Left ventricle myocardium inferior (tissue), 1 donor: ENCODE measurements at regions not wholly inside any gene's neighbourhood (a gene's known extent, or its start where the extent isn't known, plus 50 kb on each side); places are given as distances from the start of the nearest gene placed in this dataset.

ENCODE experiments used
- DNase-seq: peaks from one replicate; pipeline ENCODE4 v3.0.0-alpha.2; 2020
- H3K27ac ChIP-seq: fragments of 200-600 bp; replicated peaks from 2 replicates; pipeline ENCODE4 v1.8.0; 2021
- H3K27me3 ChIP-seq: fragments of 200-600 bp; 2 replicates; pipeline ENCODE4 v1.8.0; 2021; ENCODE audit warnings: low read depth
- H3K36me3 ChIP-seq: fragments of 200-600 bp; 2 replicates; pipeline ENCODE4 v1.8.0; 2021
- H3K4me1 ChIP-seq: fragments of 200-600 bp; 2 replicates; pipeline ENCODE4 v1.8.0; 2021
- H3K4me3 ChIP-seq: fragments of 200-600 bp; 2 replicates; pipeline ENCODE4 v1.8.0; 2021; ENCODE audit warnings: mild to moderate bottlenecking, moderate library complexity
- H3K9me3 ChIP-seq: fragments of 200-600 bp; replicated peaks from 2 replicates; pipeline ENCODE4 v1.8.0; 2021
- intact Hi-C: fragments of 100-400 bp; cut with micrococcal nuclease; formaldehyde crosslinking; loops from one replicate; pipeline ENCODE4 v1.11.0; 2022
- TF ChIP-seq, protein P1 (sequence below): fragments of 200-600 bp; IDR thresholded peaks from 2 replicates; pipeline ENCODE4 v1.8.0; 2021; ENCODE audit warnings: antibody characterized with exemption, mild to moderate bottlenecking, borderline replicate concordance
- donor health status: DM: no; HTN: yes; CAD: no; lungs with severe emphysema.

DNA sequence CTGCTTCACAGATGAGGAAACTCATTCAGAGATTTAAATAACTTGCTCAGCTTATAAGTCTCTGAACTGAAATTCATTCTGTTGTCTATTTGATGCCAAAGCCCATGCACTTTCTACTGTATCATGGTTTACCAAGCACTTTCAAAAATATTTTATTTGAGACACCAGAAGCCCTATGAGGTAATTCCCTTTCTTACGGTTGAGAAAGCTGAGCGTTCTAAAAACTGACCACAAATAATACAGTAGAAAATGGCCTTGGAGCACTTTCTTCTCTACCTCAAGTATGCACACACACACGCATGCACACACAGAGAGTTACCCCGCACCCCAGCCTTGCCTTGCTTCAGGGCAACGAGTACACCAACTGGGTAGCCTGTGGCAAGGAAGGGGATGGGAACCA lies 228.5 kb downstream of the RFC3 start:
- intact Hi-C loops = no loop called here
- DNase-seq = no peak

DNA sequence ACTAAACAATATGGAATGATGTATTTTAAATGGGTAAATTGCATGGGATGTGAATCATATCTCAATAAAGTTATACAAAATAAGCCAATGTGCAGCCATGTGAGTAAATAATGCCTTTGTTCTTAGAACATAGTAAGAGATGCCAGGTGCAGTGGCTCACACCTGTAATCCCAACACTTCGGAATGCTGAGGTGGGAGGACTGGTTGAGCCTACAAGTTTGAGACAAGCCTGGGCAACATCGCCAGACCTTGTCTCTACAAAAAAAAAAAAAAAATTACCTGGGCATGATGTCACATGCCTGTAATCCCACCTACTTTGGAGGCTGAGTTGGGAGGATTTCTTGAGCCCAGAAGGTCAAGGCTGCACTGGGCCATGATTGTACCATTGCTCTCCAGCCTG lies 230.7 kb downstream of the RFC3 start:
- intact Hi-C loops = no loop called here
- Histone ChIP-seq H3K4me1 (no peaks in the 10 kb centered on the region), H3K27me3 (no peaks in the 10 kb centered on the region), H3K27ac (no peak overlapping the region), H3K4me3 (no peak overlapping the region), H3K9me3 (peaks cover 28% of the 10 kb centered on the region), H3K36me3 (no peaks in the 10 kb centered on the region)
- DNase-seq = no peak
- TF ChIP-seq, protein P1, sequence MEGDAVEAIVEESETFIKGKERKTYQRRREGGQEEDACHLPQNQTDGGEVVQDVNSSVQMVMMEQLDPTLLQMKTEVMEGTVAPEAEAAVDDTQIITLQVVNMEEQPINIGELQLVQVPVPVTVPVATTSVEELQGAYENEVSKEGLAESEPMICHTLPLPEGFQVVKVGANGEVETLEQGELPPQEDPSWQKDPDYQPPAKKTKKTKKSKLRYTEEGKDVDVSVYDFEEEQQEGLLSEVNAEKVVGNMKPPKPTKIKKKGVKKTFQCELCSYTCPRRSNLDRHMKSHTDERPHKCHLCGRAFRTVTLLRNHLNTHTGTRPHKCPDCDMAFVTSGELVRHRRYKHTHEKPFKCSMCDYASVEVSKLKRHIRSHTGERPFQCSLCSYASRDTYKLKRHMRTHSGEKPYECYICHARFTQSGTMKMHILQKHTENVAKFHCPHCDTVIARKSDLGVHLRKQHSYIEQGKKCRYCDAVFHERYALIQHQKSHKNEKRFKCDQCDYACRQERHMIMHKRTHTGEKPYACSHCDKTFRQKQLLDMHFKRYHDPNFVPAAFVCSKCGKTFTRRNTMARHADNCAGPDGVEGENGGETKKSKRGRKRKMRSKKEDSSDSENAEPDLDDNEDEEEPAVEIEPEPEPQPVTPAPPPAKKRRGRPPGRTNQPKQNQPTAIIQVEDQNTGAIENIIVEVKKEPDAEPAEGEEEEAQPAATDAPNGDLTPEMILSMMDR = no peak

More for the DNA sequence above, 228.5 kb downstream of the RFC3 start:
- no peaks in the 10 kb centered on the region for H3K4me1 ChIP-seq
- H3K27me3 ChIP-seq = no peaks in the 10 kb centered on the region
- TF ChIP-seq, protein P1 = no peak
- H3K4me3 ChIP-seq = no peak overlapping the region
- peaks cover 18% of the 10 kb centered on the region for H3K9me3 ChIP-seq
- H3K27ac ChIP-seq = no peak overlapping the region
- H3K36me3 ChIP-seq = no peaks in the 10 kb centered on the region

DNA sequence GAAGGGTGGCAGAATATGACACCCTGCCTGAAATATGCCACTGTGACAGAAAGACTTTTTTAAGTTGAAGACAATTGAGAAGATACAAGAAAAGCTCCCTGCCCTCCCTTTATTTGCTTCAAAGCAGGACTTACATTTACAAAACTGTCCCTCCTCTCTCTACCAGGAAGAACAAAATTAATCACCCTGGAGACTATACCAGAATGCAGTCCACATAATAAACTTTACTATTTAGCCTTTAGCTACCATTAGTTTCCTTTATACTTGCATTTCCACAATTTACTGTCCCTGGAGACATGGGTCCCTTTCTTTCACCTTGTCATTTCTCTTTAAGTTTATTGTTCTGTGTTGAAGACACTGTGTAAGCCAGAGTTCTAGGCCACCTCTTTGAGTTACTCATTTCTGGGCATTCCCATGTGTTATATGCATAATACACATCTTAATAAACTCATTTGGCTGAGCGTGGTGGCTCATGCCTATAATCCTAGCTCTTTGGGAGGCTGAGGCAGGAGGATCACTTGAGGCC lies 238.8 kb downstream of the RFC3 start:
- TF ChIP-seq, protein P1 = no peak
- H3K4me1 ChIP-seq = no peaks in the 10 kb centered on the region
- H3K4me3 ChIP-seq = no peak overlapping the region
- H3K27me3 ChIP-seq = no peaks in the 10 kb centered on the region
- H3K9me3 ChIP-seq = peaks cover 12% of the 10 kb centered on the region
- intact Hi-C loops = no loop called here
- no peak for DNase-seq
- H3K27ac ChIP-seq = no peak overlapping the region
- no peaks in the 10 kb centered on the region for H3K36me3 ChIP-seq

DNA sequence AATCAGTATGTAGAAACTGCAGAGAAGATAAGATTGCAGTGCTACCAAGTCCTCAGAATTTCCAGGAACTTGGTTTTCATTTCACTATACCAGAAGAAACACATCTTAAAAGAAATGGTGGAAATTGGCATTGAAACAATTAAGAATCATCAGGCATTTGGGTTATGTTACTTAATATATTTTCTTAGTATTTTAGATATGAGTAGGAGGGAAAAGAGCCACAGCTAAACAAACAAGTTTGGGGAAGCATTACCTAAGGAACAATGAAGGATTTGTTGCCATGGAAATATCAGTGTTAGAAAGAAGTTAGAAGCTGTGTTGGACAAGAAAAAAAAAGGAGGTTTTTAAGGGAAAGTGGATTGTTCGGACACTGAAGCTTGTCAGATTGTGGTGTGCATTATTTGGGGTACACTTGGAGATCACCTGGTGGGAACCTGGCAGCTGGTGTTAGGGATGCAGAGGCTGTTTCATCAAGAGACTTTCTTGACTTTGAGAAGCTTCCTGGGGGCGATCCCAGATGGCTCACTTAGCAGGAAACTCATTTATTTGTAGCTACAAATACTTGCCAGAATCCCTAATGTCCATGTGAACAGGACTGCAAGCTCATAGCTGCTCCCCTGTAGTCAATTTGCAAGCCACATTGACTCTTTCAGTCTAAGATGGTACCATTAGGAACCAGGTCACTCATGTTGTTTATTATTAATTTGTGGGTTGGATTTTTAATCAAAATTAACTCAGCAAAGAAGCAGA lies 246.7 kb downstream of the RFC3 start:
- no peak overlapping the region for H3K27ac ChIP-seq
- intact Hi-C loops = no loop called here
- no peak for DNase-seq

DNA sequence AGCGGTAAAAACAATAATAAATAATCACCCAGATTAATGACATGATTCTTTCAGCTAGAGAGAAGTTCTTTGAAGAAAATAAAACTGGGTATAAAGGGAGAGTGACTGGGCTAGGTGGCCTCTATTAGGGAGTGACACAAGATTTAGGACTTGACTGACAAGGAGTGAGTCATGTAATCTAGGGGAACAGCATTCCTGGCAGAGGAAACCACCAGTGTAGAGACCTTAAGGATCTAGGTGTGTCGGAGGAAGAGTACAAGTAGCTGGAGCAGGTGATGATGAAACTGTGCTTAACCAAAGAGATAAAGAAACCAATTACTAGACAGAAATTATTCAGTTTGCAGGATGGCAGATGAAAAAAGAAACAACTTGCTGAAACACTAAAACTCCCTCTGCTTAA lies 248.0 kb downstream of the RFC3 start:
- no peak overlapping the region for H3K27ac ChIP-seq
- DNase-seq = no peak
- no peaks in the 10 kb centered on the region for H3K36me3 ChIP-seq
- no peaks in the 10 kb centered on the region for H3K4me1 ChIP-seq
- H3K4me3 ChIP-seq = no peak overlapping the region
- H3K9me3 ChIP-seq = no peaks in the 10 kb centered on the region
- intact Hi-C loops = no loop called here
- no peaks in the 10 kb centered on the region for H3K27me3 ChIP-seq
- TF ChIP-seq, protein P1 = no peak

More for the DNA sequence above, 246.7 kb downstream of the RFC3 start:
- H3K27me3 ChIP-seq = no peaks in the 10 kb centered on the region
- H3K4me1 ChIP-seq = no peaks in the 10 kb centered on the region
- no peak overlapping the region for H3K4me3 ChIP-seq
- H3K36me3 ChIP-seq = no peaks in the 10 kb centered on the region
- H3K9me3 ChIP-seq = no peaks in the 10 kb centered on the region
- TF ChIP-seq, protein P1 = no peak
